Skeletal muscle tissue (tissue), 3 donors: ENCODE measurements at regions not wholly inside any gene's neighbourhood (a gene's known extent, or its start where the extent isn't known, plus 50 kb on each side); places are given as distances from the start of the nearest gene placed in this dataset.
"Not testable (repeated sequence)": the region's sequence is repeated elsewhere in the genome, so short reads cannot be mapped to it uniquely, and the experiment has no call there.

Source experiments
- H3K27ac ChIP-seq: one replicate; pipeline ENCODE4 v1.7.0; 2013; ENCODE audit warnings: mild to moderate bottlenecking, low read depth, low read length, inconsistent platforms
- H3K27me3 ChIP-seq, 3 donors: one replicate each; pipeline ENCODE4 v1.7.0; 2013; ENCODE audit warnings: low read length in 3 of 3; ENCODE audit not compliant: control insufficient read depth in 3 of 3, insufficient read depth in 3 of 3
- H3K36me3 ChIP-seq, 3 donors: one replicate each; pipeline ENCODE4 v1.7.0; 2013; ENCODE audit warnings: low read length in 3 of 3; ENCODE audit not compliant: control insufficient read depth in 3 of 3, insufficient read depth in 3 of 3
- H3K4me1 ChIP-seq, 3 donors: one replicate each; pipeline ENCODE4 v1.7.0; 2013; ENCODE audit warnings: low read length in 3 of 3, mild to moderate bottlenecking in 3 of 3; ENCODE audit not compliant: control insufficient read depth in 3 of 3, insufficient read depth in 3 of 3
- H3K4me3 ChIP-seq, 3 donors: one replicate each; pipeline ENCODE4 v1.7.0; 2013; ENCODE audit warnings: low read length in 3 of 3
- H3K9ac ChIP-seq, 3 donors: one replicate each; pipeline ENCODE4 v1.7.0; 2013; ENCODE audit warnings: low read length in 3 of 3, mild to moderate bottlenecking in 3 of 3, moderate library complexity in 2 of 3, low read depth in 1 of 3
- H3K9me3 ChIP-seq, 3 donors: one replicate each; pipeline ENCODE4 v1.7.0; 2013; ENCODE audit warnings: low read length in 3 of 3; ENCODE audit not compliant: control insufficient read depth in 3 of 3
- donor health status: Osteomylitis.

GRCh38 chr14:106372870-106373652 is 846.7 kb downstream of the TMEM121 start:
- no peak overlapping the region for H3K27ac ChIP-seq
- H3K9ac ChIP-seq = no peak overlapping the region
- H3K9me3 ChIP-seq = no peaks in the 10 kb centered on the region
- no peaks in the 10 kb centered on the region for H3K36me3 ChIP-seq
- no peaks in the 10 kb centered on the region for H3K4me1 ChIP-seq
- H3K27me3 ChIP-seq = peaks cover 0 to 3% (median 0%) of the 10 kb centered on the region in 3 donors
- H3K4me3 ChIP-seq = no peak overlapping the region

DNA sequence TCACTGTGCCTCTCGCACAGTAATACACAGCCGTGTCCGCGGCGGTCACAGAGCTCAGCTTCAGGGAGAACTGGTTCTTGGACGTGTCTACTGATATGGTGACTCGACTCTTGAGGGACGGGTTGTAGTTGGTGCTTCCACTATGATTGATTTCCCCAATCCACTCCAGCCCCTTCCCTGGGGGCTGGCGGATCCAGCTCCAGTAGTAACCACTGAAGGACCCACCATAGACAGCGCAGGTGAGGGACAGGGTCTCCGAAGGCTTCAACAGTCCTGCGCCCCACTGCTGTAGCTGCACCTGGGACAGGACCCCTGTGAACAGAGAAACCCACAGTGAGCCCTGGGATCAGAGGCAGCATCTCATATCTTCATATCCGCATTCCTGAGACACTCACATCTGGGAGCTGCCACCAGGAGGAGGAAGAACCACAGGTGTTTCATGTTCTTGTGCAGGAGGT is 847.3 kb downstream of the TMEM121 start:
- not testable (repeated sequence) for H3K36me3 ChIP-seq, H3K27me3 ChIP-seq, H3K4me1 ChIP-seq, H3K9ac ChIP-seq, H3K9me3 ChIP-seq, H3K4me3 ChIP-seq, H3K27ac ChIP-seq

DNA sequence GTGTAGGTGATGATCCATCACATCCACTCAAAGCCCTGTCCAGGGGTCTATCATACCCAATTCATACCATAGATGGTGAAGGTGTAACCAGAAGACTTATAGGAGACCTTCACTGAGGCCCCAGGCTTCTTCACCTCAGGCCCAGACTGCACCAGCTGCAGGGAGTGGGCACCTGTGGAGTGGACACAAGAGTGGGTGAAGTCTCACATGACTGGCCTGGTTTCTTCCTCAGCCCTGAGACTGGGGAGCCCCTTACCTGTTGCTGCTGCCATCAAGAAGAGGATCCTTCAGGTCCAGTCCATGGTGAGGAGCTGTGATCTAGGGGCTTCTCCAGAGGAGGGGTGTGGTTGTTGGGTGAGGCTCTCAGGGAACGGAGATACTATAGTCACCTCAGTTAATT is 851.0 kb downstream of the TMEM121 start:
- H3K9ac ChIP-seq = no peak overlapping the region
- H3K36me3 ChIP-seq = no peaks in the 10 kb centered on the region
- H3K27ac ChIP-seq = no peak overlapping the region
- no peak overlapping the region for H3K4me3 ChIP-seq
- H3K4me1 ChIP-seq = no peaks in the 10 kb centered on the region
- peaks cover 0 to 3% (median 0%) of the 10 kb centered on the region in 3 donors for H3K27me3 ChIP-seq
- H3K9me3 ChIP-seq = no peaks in the 10 kb centered on the region

- Histone ChIP-seq H3K9me3 (no peaks in the 10 kb centered on the region), H3K36me3 (no peaks in the 10 kb centered on the region), H3K27me3 (peaks cover 0 to 3% (median 0%) of the 10 kb centered on the region in 3 donors), H3K4me1 (no peaks in the 10 kb centered on the region), H3K4me3 (no peak overlapping the region), H3K27ac (no peak overlapping the region), H3K9ac (no peak overlapping the region)
These were observed 851.8 kb downstream of the TMEM121 start for GRCh38 chr14:106378191-106378590.

- Histone ChIP-seq H3K27ac (no peak overlapping the region), H3K27me3 (peaks cover 0 to 3% (median 0%) of the 10 kb centered on the region in 3 donors), H3K9ac (no peak overlapping the region), H3K36me3 (no peaks in the 10 kb centered on the region), H3K4me3 (no peak overlapping the region), H3K9me3 (no peaks in the 10 kb centered on the region), H3K4me1 (no peaks in the 10 kb centered on the region)
These were observed 854.4 kb downstream of the TMEM121 start for GRCh38 chr14:106380740-106381139.

DNA sequence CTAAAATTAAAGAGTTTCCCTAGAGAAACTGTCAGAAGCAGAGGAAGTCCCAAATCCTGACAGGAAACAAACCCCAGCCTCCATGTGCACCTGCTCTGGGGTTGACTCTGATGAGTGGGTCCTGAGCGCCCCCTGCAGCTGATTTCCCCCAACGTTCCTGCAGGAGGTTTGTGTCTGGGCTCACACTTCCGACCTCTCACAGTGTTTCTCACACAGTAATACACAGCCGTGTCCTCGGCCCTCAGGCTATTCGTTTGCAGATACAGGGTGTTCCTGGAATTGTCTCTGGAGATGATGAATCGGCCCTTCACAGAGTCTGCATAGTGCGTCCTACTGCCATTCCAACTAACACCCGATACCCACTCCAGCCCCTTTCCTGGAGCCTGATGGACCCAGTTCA is 862.8 kb downstream of the TMEM121 start:
- not testable (repeated sequence) for H3K27me3 ChIP-seq, H3K9me3 ChIP-seq, H3K27ac ChIP-seq, H3K4me1 ChIP-seq, H3K9ac ChIP-seq, H3K36me3 ChIP-seq, H3K4me3 ChIP-seq

GRCh38 chr14:106390401-106390800 is 864.0 kb downstream of the TMEM121 start:
- Histone ChIP-seq H3K36me3 (no peaks in the 10 kb centered on the region), H3K4me1 (no peaks in the 10 kb centered on the region), H3K9me3 (peaks cover 0 to 4% (median 0%) of the 10 kb centered on the region in 3 donors), H3K27ac (no peak overlapping the region), H3K4me3 (no peak overlapping the region), H3K27me3 (peaks cover 0 to 4% (median 0%) of the 10 kb centered on the region in 3 donors), H3K9ac (no peak overlapping the region)

GRCh38 chr14:106390947-106391346 is 864.6 kb downstream of the TMEM121 start:
- no peaks in the 10 kb centered on the region for H3K4me1 ChIP-seq
- no peak overlapping the region for H3K4me3 ChIP-seq
- H3K9ac ChIP-seq = no peak overlapping the region
- H3K27me3 ChIP-seq = peaks cover 0 to 4% (median 0%) of the 10 kb centered on the region in 3 donors
- H3K9me3 ChIP-seq = peaks cover 0 to 4% (median 0%) of the 10 kb centered on the region in 3 donors
- no peaks in the 10 kb centered on the region for H3K36me3 ChIP-seq
- no peak overlapping the region for H3K27ac ChIP-seq

DNA sequence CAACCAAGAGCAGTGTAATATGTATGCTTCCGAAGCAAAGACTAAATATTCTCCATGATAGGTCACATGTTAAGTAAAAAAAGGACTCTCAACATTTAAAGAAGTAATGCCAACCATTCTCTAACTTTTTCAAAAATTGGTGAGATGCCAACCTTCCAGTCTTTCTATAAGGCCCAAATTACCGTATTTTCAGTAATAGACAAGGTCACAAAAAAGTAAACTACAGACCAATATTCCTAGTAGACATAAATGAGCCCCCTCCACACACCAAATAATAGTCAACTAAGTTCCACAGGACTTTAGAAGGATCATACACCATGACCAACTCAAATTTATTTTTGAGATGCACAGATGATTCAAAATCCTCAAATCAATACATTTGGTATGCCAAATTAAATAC is 867.4 kb downstream of the TMEM121 start:
- H3K27me3 ChIP-seq = peaks cover 0 to 4% (median 0%) of the 10 kb centered on the region in 3 donors
- H3K4me1 ChIP-seq = no peaks in the 10 kb centered on the region
- H3K9me3 ChIP-seq = peaks cover 0 to 4% (median 0%) of the 10 kb centered on the region in 3 donors
- H3K4me3 ChIP-seq = no peak overlapping the region
- H3K9ac ChIP-seq = no peak overlapping the region
- H3K36me3 ChIP-seq = no peaks in the 10 kb centered on the region
- no peak overlapping the region for H3K27ac ChIP-seq

- H3K9me3 ChIP-seq = peaks cover 0 to under 1% (median 0%) of the 10 kb centered on the region in 3 donors
- H3K27ac ChIP-seq = no peak overlapping the region
- no peak overlapping the region for H3K4me3 ChIP-seq
- no peaks in the 10 kb centered on the region for H3K4me1 ChIP-seq
- peaks cover 0 to 4% (median 0%) of the 10 kb centered on the region in 3 donors for H3K27me3 ChIP-seq
- H3K9ac ChIP-seq = no peak overlapping the region
- H3K36me3 ChIP-seq = no peaks in the 10 kb centered on the region
These were observed 869.2 kb downstream of the TMEM121 start for GRCh38 chr14:106395456-106396050.
